Lung (tissue), 11 donors: ENCODE measurements at regions not wholly inside any gene's neighbourhood (a gene's known extent, or its start where the extent isn't known, plus 50 kb on each side); places are given as distances from the start of the nearest gene placed in this dataset.

Source experiments
- ATAC-seq: fragments of 200-7000 bp; cut with Tn5 transposase; one replicate; pipeline ENCODE4 v1.9.1; 2020; ENCODE audit warnings: moderate number of reproducible peaks; ENCODE audit not compliant: insufficient read depth, low FRiP score
- DNase-seq, 3 donors: peaks; one replicate each; pipeline ENCODE4 v3.0.0-alpha.2; 2013 to 2017
- H3K27ac ChIP-seq, 2 donors: one replicate each; pipeline ENCODE4 v1.5.1; 2013; ENCODE audit warnings: mild to moderate bottlenecking in 2 of 2, moderate library complexity in 2 of 2, control low read depth in 1 of 2, inconsistent platforms in 1 of 2, low read depth in 1 of 2, low read length in 1 of 2
- H3K27me3 ChIP-seq, 3 donors: one replicate each; pipeline ENCODE4 v1.5.1; 2013; ENCODE audit warnings: low read length in 2 of 3; ENCODE audit not compliant: control insufficient read depth in 3 of 3, insufficient read depth in 3 of 3
- H3K36me3 ChIP-seq, 4 donors: one replicate each; pipeline ENCODE4 v1.5.1; 2013; ENCODE audit warnings: low read length in 4 of 4, mild to moderate bottlenecking in 1 of 4, moderate library complexity in 1 of 4; ENCODE audit not compliant: control insufficient read depth in 4 of 4, insufficient read depth in 4 of 4
- H3K4me1 ChIP-seq, 5 donors: one replicate each; pipeline ENCODE4 v1.5.1; 2013; ENCODE audit warnings: low read length in 5 of 5, mild to moderate bottlenecking in 2 of 5, moderate library complexity in 1 of 5; ENCODE audit not compliant: control insufficient read depth in 5 of 5, insufficient read depth in 5 of 5
- H3K4me3 ChIP-seq: one replicate; pipeline ENCODE4 v1.5.1; 2013; ENCODE audit warnings: mild to moderate bottlenecking, control low read depth, moderate library complexity
- H3K9ac ChIP-seq, 2 donors: one replicate each; pipeline ENCODE4 v1.5.1; 2013; ENCODE audit warnings: low read length in 2 of 2, control low read depth in 1 of 2; ENCODE audit not compliant: insufficient read depth in 1 of 2
- H3K9me3 ChIP-seq, 4 donors: one replicate each; pipeline ENCODE4 v1.5.1; 2013; ENCODE audit warnings: low read length in 3 of 4, mild to moderate bottlenecking in 1 of 4, moderate library complexity in 1 of 4; ENCODE audit not compliant: control insufficient read depth in 4 of 4, insufficient read depth in 3 of 4
- CTCF ChIP-seq: IDR thresholded peaks from 2 replicates; pipeline ENCODE4 v1.5.1; 2012; ENCODE audit warnings: mild to moderate bottlenecking; ENCODE audit errors: control extremely low read depth, extremely low read depth
- WGBS, 2 donors: extraction: QIAGEN DNeasy Blood & Tissue Kit; methylation state at CpG; one replicate each; pipeline ENCODE4 v1.1.7; 2013; 5-methylcytosine and 5-hydroxymethylcytosine counted together
- donor health status: control.
- donor health status: control.
- donor health status: Bipolar disorder and iron deficiency.
- donor health status: healthy.
- donor health status: DM: yes; HTN: yes; CAD: no.

GRCh38 chr5:123929055-123929474 is 417.1 kb downstream of the CSNK1G3 start:
- DNase-seq (no peak), ATAC-seq (no peak)
- no peaks in the 10 kb centered on the region for H3K9me3 ChIP-seq
- 89 to 91% methylated on average over 1 of the region's 1 CpG for WGBS, 2 donors
- no peaks in the 10 kb centered on the region for H3K36me3 ChIP-seq
- no peak overlapping the region for H3K4me3 ChIP-seq
- no peak overlapping the region for H3K9ac ChIP-seq
- no peaks in the 10 kb centered on the region for H3K4me1 ChIP-seq
- H3K27ac ChIP-seq = no peak overlapping the region
- H3K27me3 ChIP-seq = no peaks in the 10 kb centered on the region
- TF ChIP-seq CTCF = no peak

GRCh38 chr5:123928401-123928800 is 416.4 kb downstream of the CSNK1G3 start:
- Histone ChIP-seq H3K4me3 (no peak overlapping the region), H3K27ac (no peak overlapping the region), H3K9ac (no peak overlapping the region), H3K4me1 (no peaks in the 10 kb centered on the region), H3K27me3 (no peaks in the 10 kb centered on the region), H3K9me3 (no peaks in the 10 kb centered on the region), H3K36me3 (no peaks in the 10 kb centered on the region)
- DNase-seq (no peak), ATAC-seq (no peak)
- WGBS, 2 donors = 95 to 97% methylated on average over 2 of the region's 2 CpGs
- no peak for TF ChIP-seq CTCF

- no peak for ATAC-seq
- Histone ChIP-seq H3K4me3 (no peak overlapping the region), H3K4me1 (peaks cover 0 to 8% (median 0%) of the 10 kb centered on the region in 5 donors), H3K36me3 (no peaks in the 10 kb centered on the region), H3K9me3 (peaks cover 0 to 3% (median under 1%) of the 10 kb centered on the region in 4 donors), H3K27ac (no peak overlapping the region), H3K27me3 (no peaks in the 10 kb centered on the region), H3K9ac (no peak overlapping the region)
- TF ChIP-seq CTCF = no peak
- DNase-seq = no peak
Measured at GRCh38 chr5:123921193-123921592, 409.2 kb downstream of the CSNK1G3 start.
